Keratinocyte (primary cell): ENCODE measurements at regions not wholly inside any gene's neighbourhood (a gene's known extent, or its start where the extent isn't known, plus 50 kb on each side); places are given as distances from the start of the nearest gene placed in this dataset.

Experiments used
- DNase-seq: peaks from one replicate; pipeline ENCODE4 v3.0.0-alpha.2; 2011; ENCODE audit warnings: low read depth, missing footprints, low spot score
- FAIRE-seq: peaks from 2 replicates; lab custom pipeline; 2011; peaks lifted over from hg19 to GRCh38; lab: Jason Lieb, UNC
- H2AFZ ChIP-seq: 2 replicates; pipeline ENCODE4 v1.6.0; 2012; ENCODE audit warnings: low read length, control low read depth, inconsistent platforms; ENCODE audit not compliant: control insufficient read depth
- H3K27ac ChIP-seq: 2 replicates; pipeline ENCODE4 v1.5.1; 2011; ENCODE audit warnings: low read length; ENCODE audit not compliant: control insufficient read depth, insufficient read depth
- H3K27me3 ChIP-seq: 3 replicates; pipeline ENCODE4 v1.6.0; 2011; ENCODE audit warnings: low read length; ENCODE audit not compliant: control insufficient read depth, insufficient read depth; ENCODE audit errors: extremely low read depth
- H3K36me3 ChIP-seq, 2 experiments: 2 replicates in 1 of 2; 3 replicates in 1 of 2; pipeline ENCODE4 v1.5.1; 2011; ENCODE audit warnings: low read length in 2 of 2, mild to moderate bottlenecking in 1 of 2; ENCODE audit not compliant: control insufficient read depth in 2 of 2, insufficient read depth in 2 of 2; ENCODE audit errors: extremely low read depth in 1 of 2
- H3K4me1 ChIP-seq: 3 replicates; pipeline ENCODE4 v1.5.1; 2011; ENCODE audit warnings: low read length; ENCODE audit not compliant: control insufficient read depth, insufficient read depth; ENCODE audit errors: extremely low read depth
- H3K4me2 ChIP-seq: 3 replicates; pipeline ENCODE4 v1.6.0; 2011; ENCODE audit warnings: low read depth, low read length; ENCODE audit not compliant: control insufficient read depth, insufficient read depth; ENCODE audit errors: extremely low read depth
- H3K4me3 ChIP-seq, 3 experiments: fragments of 200-600 bp in 1 of 3; sonication (generic) in 1 of 3; 2 replicates in 2 of 3; 3 replicates in 1 of 3; pipeline ENCODE4 v1.5.1; 2011 to 2016; ENCODE audit warnings: low read length in 3 of 3, mild to moderate bottlenecking in 3 of 3, control low read depth in 2 of 3, inconsistent platforms in 1 of 3, low read depth in 1 of 3, mixed read lengths in 1 of 3, mixed run types in 1 of 3, moderate library complexity in 1 of 3; ENCODE audit not compliant: control insufficient read depth in 2 of 3, insufficient read depth in 2 of 3; ENCODE audit errors: extremely low read depth in 1 of 3
- H3K79me2 ChIP-seq: 2 replicates; pipeline ENCODE4 v1.6.0; 2012; ENCODE audit warnings: low read length; ENCODE audit not compliant: control insufficient read depth, insufficient read depth
- H3K9ac ChIP-seq: 3 replicates; pipeline ENCODE4 v1.6.0; 2011; ENCODE audit warnings: low read length; ENCODE audit not compliant: control insufficient read depth, insufficient read depth; ENCODE audit errors: extremely low read depth
- H3K9me1 ChIP-seq: 3 replicates; pipeline ENCODE4 v1.6.0; 2011; ENCODE audit warnings: low read length; ENCODE audit not compliant: control insufficient read depth, insufficient read depth; ENCODE audit errors: extremely low read depth
- H3K9me3 ChIP-seq: 2 replicates; pipeline ENCODE4 v1.5.1; 2012; ENCODE audit warnings: low read depth, low read length; ENCODE audit not compliant: control insufficient read depth
- H4K20me1 ChIP-seq: 3 replicates; pipeline ENCODE4 v1.6.0; 2011; ENCODE audit warnings: low read length; ENCODE audit not compliant: control insufficient read depth, insufficient read depth; ENCODE audit errors: extremely low read depth
- EZH2 ChIP-seq: IDR thresholded peaks from one replicate; pipeline ENCODE4 v1.6.1; 2012; ENCODE audit warnings: inconsistent platforms, mild to moderate bottlenecking, low read length, moderate library complexity
- dilution Hi-C: fragments of 300-500 bp; cut with MboI; formaldehyde crosslinking; loops from one replicate; pipeline ENCODE4 v1.7.0; 2020; ENCODE audit warnings: low sequenced_read_pairs; ENCODE audit not compliant: extremely low pct_ligation_motif_present
- TF ChIP-seq, protein P1 (sequence below), 3 experiments: IDR thresholded peaks in 1 of 3; conservative IDR thresholded peaks in 1 of 3; optimal IDR thresholded peaks in 1 of 3; 2 replicates in 2 of 3; 3 replicates in 1 of 3; pipeline versions ENCODE3 to v1.5.1; 2011; ENCODE audit warnings: low read length in 3 of 3, mild to moderate bottlenecking in 3 of 3, moderate library complexity in 2 of 3, control low read depth in 1 of 3, inconsistent platforms in 1 of 3; ENCODE audit not compliant: insufficient read depth in 2 of 3; ENCODE audit errors: extremely low read depth in 1 of 3

DNA sequence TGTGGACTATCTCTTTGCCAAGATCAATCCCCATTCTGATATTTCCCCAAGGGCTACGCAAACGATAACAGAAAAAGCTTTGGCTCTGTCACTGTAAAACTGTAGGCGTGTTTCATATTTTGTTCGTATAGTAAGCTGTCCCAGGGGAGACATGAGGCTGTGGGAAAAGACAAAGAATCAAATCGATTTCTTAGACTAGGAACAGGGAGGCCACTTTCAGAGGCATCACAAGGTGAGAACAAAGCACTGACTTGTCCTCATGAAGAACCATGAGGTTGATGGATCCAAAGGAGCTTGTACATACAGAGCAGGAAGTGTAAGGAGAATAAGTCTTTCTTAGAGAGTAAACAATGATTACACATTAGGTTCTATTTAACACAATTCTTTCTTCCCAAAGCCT is 255.7 kb downstream of the HNMT start:
- dilution Hi-C loops, result no loop called here
- H3K4me3 ChIP-seq, result no peak overlapping the region
- H2AFZ ChIP-seq, result no peak overlapping the region
- TF ChIP-seq, protein P1, sequence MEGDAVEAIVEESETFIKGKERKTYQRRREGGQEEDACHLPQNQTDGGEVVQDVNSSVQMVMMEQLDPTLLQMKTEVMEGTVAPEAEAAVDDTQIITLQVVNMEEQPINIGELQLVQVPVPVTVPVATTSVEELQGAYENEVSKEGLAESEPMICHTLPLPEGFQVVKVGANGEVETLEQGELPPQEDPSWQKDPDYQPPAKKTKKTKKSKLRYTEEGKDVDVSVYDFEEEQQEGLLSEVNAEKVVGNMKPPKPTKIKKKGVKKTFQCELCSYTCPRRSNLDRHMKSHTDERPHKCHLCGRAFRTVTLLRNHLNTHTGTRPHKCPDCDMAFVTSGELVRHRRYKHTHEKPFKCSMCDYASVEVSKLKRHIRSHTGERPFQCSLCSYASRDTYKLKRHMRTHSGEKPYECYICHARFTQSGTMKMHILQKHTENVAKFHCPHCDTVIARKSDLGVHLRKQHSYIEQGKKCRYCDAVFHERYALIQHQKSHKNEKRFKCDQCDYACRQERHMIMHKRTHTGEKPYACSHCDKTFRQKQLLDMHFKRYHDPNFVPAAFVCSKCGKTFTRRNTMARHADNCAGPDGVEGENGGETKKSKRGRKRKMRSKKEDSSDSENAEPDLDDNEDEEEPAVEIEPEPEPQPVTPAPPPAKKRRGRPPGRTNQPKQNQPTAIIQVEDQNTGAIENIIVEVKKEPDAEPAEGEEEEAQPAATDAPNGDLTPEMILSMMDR (optimal IDR thresholded peaks at IDR 0.05 in 1 of 3, IDR thresholded peaks at IDR 0.05 in 1 of 3, conservative IDR thresholded peaks at IDR 0.05 in 1 of 3; ENCODE audit: extremely low read depth in 1 of 3, insufficient read depth in 2 of 3, low read length in 3 of 3), result no peak
- TF ChIP-seq EZH2, result no peak
- H3K4me1 ChIP-seq, result peaks cover 7% of the 10 kb centered on the region
- H3K27ac ChIP-seq, result no peak overlapping the region
- DNase-seq (no peak), FAIRE-seq (no peak)
- no peaks in the 10 kb centered on the region for H4K20me1 ChIP-seq
- H3K27me3 ChIP-seq, result no peaks in the 10 kb centered on the region
- H3K9ac ChIP-seq, result no peak overlapping the region
- no peak overlapping the region for H3K4me2 ChIP-seq
- H3K79me2 ChIP-seq, result no peaks in the 10 kb centered on the region
- no peaks in the 10 kb centered on the region for H3K9me3 ChIP-seq
- H3K9me1 ChIP-seq, result no peaks in the 10 kb centered on the region
- H3K36me3 ChIP-seq, result no peaks in the 10 kb centered on the region

GRCh38 chr2:138221358-138221757 is 257.1 kb downstream of the HNMT start:
- FAIRE-seq, result no peak
- H3K27me3 ChIP-seq, result no peaks in the 10 kb centered on the region
- no peaks in the 10 kb centered on the region for H3K36me3 ChIP-seq
- dilution Hi-C loops, result no loop called here
- no peaks in the 10 kb centered on the region for H3K9me3 ChIP-seq
- H2AFZ ChIP-seq, result no peak overlapping the region
- H3K9ac ChIP-seq, result no peak overlapping the region
- H3K4me2 ChIP-seq, result no peak overlapping the region
- peaks cover 7% of the 10 kb centered on the region for H3K4me1 ChIP-seq
- H3K4me3 ChIP-seq, result no peak overlapping the region
- no peaks in the 10 kb centered on the region for H3K79me2 ChIP-seq
- no peak for TF ChIP-seq EZH2
- TF ChIP-seq, protein P1 (optimal IDR thresholded peaks at IDR 0.05 in 1 of 3, IDR thresholded peaks at IDR 0.05 in 1 of 3, conservative IDR thresholded peaks at IDR 0.05 in 1 of 3; ENCODE audit: extremely low read depth in 1 of 3, insufficient read depth in 2 of 3, low read length in 3 of 3), result no peak
- H3K9me1 ChIP-seq, result no peaks in the 10 kb centered on the region
- H3K27ac ChIP-seq, result no peak overlapping the region
- DNase-seq, result no peak
- no peaks in the 10 kb centered on the region for H4K20me1 ChIP-seq
